GM12878 (cell line): ENCODE measurements at regions not wholly inside any gene's neighbourhood (a gene's known extent, or its start where the extent isn't known, plus 50 kb on each side); places are given as distances from the start of the nearest gene placed in this dataset.

Source experiments
- ATAC-seq: fragments of 200-7000 bp; cut with Tn5 transposase; 3 replicates; pipeline ENCODE4 v1.9.1; 2020; ENCODE audit warnings: mild to moderate bottlenecking, moderate library complexity
- BruUV-seq: library from RNA; stranded (reverse); fragments of 400-500 nt; replicated peaks from 2 replicates; lab custom pipeline; 2021; lab: Mats Ljungman, UMichigan
- CTCF ChIA-PET: fragments of 300-600 bp; sonication (Branson Sonifier 250); formaldehyde crosslinking; extraction: SDS; loops from one replicate; lab custom pipeline; 2021; ENCODE audit warnings: inconsistent platforms; lab: Yijun Ruan, JAX
- POLR2A ChIA-PET: fragments of 350-600 bp; formaldehyde crosslinking; extraction: SDS; loops from one replicate; lab custom pipeline; 2021; ENCODE audit warnings: inconsistent platforms; lab: Charles Lee
- RAD21 ChIA-PET: fragments of 300-600 bp; sonication (Branson Sonifier 250); formaldehyde crosslinking; loops from one replicate; lab custom pipeline; 2023; ENCODE audit warnings: antibody characterized with exemption; ENCODE audit not compliant: unreplicated experiment; lab: Charles Lee
- SMC1A ChIA-PET: fragments of 300-600 bp; sonication (Branson Sonifier 250); formaldehyde crosslinking; loops from one replicate; lab custom pipeline; 2023; ENCODE audit not compliant: unreplicated experiment, uncharacterized antibody; lab: Charles Lee
- DNase-seq: peaks from one replicate; pipeline ENCODE4 v3.0.0-alpha.2; 2011; ENCODE audit warnings: low read depth, low spot score
- FAIRE-seq: peaks from 3 replicates; lab custom pipeline; 2011; peaks lifted over from hg19 to GRCh38; lab: Jason Lieb, UNC
- H2AFZ ChIP-seq: 2 replicates; pipeline ENCODE4 v1.6.0; 2011; ENCODE audit warnings: low read depth, low read length, control low read depth; ENCODE audit not compliant: control insufficient read depth
- H3K27ac ChIP-seq: 2 replicates; pipeline ENCODE4 v1.5.1; 2011; ENCODE audit warnings: control low read depth; ENCODE audit not compliant: control insufficient read depth, insufficient read depth
- H3K27me3 ChIP-seq, 2 experiments: replicated peaks in 1 of 2; 2 replicates each; pipeline versions ENCODE4 v1.6.0 to v1.6.1; 2011; ENCODE audit warnings: low read length in 1 of 2; ENCODE audit not compliant: control insufficient read depth in 2 of 2, insufficient read depth in 2 of 2
- H3K36me3 ChIP-seq, 2 experiments: 2 replicates each; pipeline ENCODE4 v1.5.1; 2011; ENCODE audit warnings: low read length in 1 of 2; ENCODE audit not compliant: control insufficient read depth in 2 of 2, insufficient read depth in 2 of 2
- H3K4me1 ChIP-seq: 2 replicates; pipeline ENCODE4 v1.6.1; 2011; ENCODE audit warnings: mild to moderate bottlenecking, low read length, moderate library complexity, mixed read lengths; ENCODE audit not compliant: control insufficient read depth, insufficient read depth
- H3K4me2 ChIP-seq: 2 replicates; pipeline ENCODE4 v1.6.0; 2011; ENCODE audit warnings: control low read depth; ENCODE audit not compliant: control insufficient read depth, insufficient read depth
- H3K4me3 ChIP-seq: fragments of 200-600 bp; sonication (generic); 2 replicates; pipeline ENCODE4 v1.5.1; 2016
- H3K79me2 ChIP-seq: 2 replicates; pipeline ENCODE4 v1.6.0; 2011; ENCODE audit warnings: low read length; ENCODE audit not compliant: control insufficient read depth, insufficient read depth
- H3K9ac ChIP-seq: 2 replicates; pipeline ENCODE4 v1.8.0; 2011; ENCODE audit warnings: low read length, control low read depth, mixed read lengths; ENCODE audit not compliant: control insufficient read depth, insufficient read depth
- H3K9me3 ChIP-seq: replicated peaks from 3 replicates; pipeline ENCODE4 v1.5.1; 2011; ENCODE audit warnings: mild to moderate bottlenecking, low read length; ENCODE audit not compliant: control insufficient read depth, insufficient read depth
- H4K20me1 ChIP-seq: 2 replicates; pipeline ENCODE4 v1.6.0; 2011; ENCODE audit not compliant: control insufficient read depth, insufficient read depth
- CBFB ChIP-seq: IDR thresholded peaks from 2 replicates; pipeline ENCODE4 v1.6.1; 2016; ENCODE audit warnings: antibody characterized with exemption, low read depth
- SMAD1 ChIP-seq: fragments of 450-650 bp; IDR thresholded peaks from 2 replicates; pipeline ENCODE4 v1.6.1; 2018; ENCODE audit warnings: mild to moderate bottlenecking, low read depth; ENCODE audit not compliant: partially characterized antibody
- WGBS: methylation state at CpG from one replicate; pipeline ENCODE4 v1.1.6; 2016; ENCODE audit warnings: low lambda C conversion rate; ENCODE audit not compliant: insufficient replicate concordance, insufficient coverage; ENCODE audit errors: missing lambda C conversion rate; 5-methylcytosine and 5-hydroxymethylcytosine counted together
- in situ Hi-C: fragments of 300-500 bp; cut with MboI; formaldehyde crosslinking; loops from 9 replicates; pipeline ENCODE4 v1.14.3; 2018; ENCODE audit warnings: mixed read lengths
- intact Hi-C: fragments of 100-400 bp; cut with micrococcal nuclease; formaldehyde crosslinking; loops from one replicate; pipeline ENCODE4 v1.14.2; 2022; ENCODE audit not compliant: unreplicated experiment

DNA sequence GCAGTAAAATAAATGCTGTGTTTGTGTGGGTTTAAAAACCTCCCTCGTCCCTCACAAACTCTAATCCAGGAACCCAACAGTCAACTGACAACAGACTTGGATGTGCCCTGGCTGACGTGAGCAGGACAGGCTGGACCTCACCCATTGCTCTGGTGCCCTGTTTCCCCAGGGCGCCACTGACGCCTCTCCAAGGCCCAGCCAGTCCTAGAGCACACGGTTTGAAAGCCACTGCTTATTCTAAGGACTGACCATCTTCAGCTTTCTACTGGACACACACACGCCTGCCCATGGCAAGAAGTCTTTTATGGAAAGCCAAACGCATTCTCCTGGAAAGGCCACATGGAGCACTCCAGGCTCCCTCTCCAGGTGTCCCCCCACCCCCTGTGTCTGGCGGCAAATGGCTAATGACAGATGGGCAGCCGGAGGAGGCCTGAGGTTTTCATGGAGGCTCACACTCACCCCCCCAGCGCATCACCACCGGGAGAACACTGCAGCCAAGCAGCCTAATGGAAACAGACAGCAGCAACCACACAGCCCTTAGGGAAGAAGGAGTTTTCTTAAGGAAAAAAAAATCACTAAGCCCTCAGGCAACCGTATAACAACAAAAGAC lies 319.2 kb downstream of the SOX9 start:
- ATAC-seq = no peak
- no peaks in the 10 kb centered on the region for H3K27me3 ChIP-seq
- ChIA-PET CTCF (no interaction called here), RAD21 (no interaction called here), SMC1A (no interaction called here), POLR2A (no interaction called here)
- no peak overlapping the region for H3K9ac ChIP-seq
- H3K4me3 ChIP-seq = no peak overlapping the region
- in situ Hi-C loops = no loop called here
- 54% methylated on average over 12 of the region's 12 CpGs for WGBS
- no peak overlapping the region for H2AFZ ChIP-seq
- H3K79me2 ChIP-seq = no peaks in the 10 kb centered on the region
- DNase-seq = no peak
- no peak for TF ChIP-seq CBFB
- no TSS peak for BruUV-seq
- no peaks in the 10 kb centered on the region for H3K36me3 ChIP-seq
- H3K27ac ChIP-seq = no peak overlapping the region
- H4K20me1 ChIP-seq = no peaks in the 10 kb centered on the region
- no peak for FAIRE-seq
- no peak overlapping the region for H3K4me2 ChIP-seq
- no peaks in the 10 kb centered on the region; the same call in 2 of the 3 replicates for H3K9me3 ChIP-seq
- H3K4me1 ChIP-seq = no peaks in the 10 kb centered on the region
- intact Hi-C loops = no loop called here

- Histone ChIP-seq H3K36me3 (no peaks in the 10 kb centered on the region), H3K4me2 (no peak overlapping the region), H3K4me3 (no peak overlapping the region), H2AFZ (no peak overlapping the region), H3K27ac (no peak overlapping the region), H3K79me2 (no peaks in the 10 kb centered on the region), H3K4me1 (no peaks in the 10 kb centered on the region), H3K9ac (no peak overlapping the region), H3K27me3 (no peaks in the 10 kb centered on the region), H4K20me1 (no peaks in the 10 kb centered on the region), H3K9me3 (no peaks in the 10 kb centered on the region; the same call in 2 of the 3 replicates)
- DNase-seq (no peak), FAIRE-seq (no peak), ATAC-seq (no peak)
- CTCF ChIA-PET = interaction anchor here (0.6 to 1.2 kb wide), 4 partner anchors 9 to 701 kb away, joined by 3 to 4 read pairs (median 3); no protein-coding TSS in a partner anchor
- POLR2A ChIA-PET = interaction anchor here (0.6 kb wide), 1 partner anchor 64 kb away, joined by 7 read pairs; no protein-coding TSS in a partner anchor
- no peak for TF ChIP-seq SMAD1
- intact Hi-C loops (no loop called here), in situ Hi-C loops (no loop called here)
- WGBS = 86% methylated on average over 6 of the region's 6 CpGs
- no TSS peak for BruUV-seq
- SMC1A ChIA-PET = no interaction called here
- RAD21 ChIA-PET = interaction anchor here (1.2 kb wide), 1 partner anchor 25 kb away, joined by 3 read pairs; no protein-coding TSS in a partner anchor
Measured at GRCh38 chr17:72440961-72441360, 320.1 kb downstream of the SOX9 start.
